Activated T-cell treated with anti-CD3 and anti-CD28 coated beads, Interleukin-2, amount 50 U/mL, for 1 hour (primary cell): ENCODE measurements at regions not wholly inside any gene's neighbourhood (a gene's known extent, or its start where the extent isn't known, plus 50 kb on each side); places are given as distances from the start of the nearest gene placed in this dataset.
A peak's percentile ranks its signal among the peaks of the same experiment; 100 is the strongest.

Source experiments
- DNase-seq: peaks from one replicate; pipeline ENCODE4 v3.0.0-alpha.2; 2020

DNA sequence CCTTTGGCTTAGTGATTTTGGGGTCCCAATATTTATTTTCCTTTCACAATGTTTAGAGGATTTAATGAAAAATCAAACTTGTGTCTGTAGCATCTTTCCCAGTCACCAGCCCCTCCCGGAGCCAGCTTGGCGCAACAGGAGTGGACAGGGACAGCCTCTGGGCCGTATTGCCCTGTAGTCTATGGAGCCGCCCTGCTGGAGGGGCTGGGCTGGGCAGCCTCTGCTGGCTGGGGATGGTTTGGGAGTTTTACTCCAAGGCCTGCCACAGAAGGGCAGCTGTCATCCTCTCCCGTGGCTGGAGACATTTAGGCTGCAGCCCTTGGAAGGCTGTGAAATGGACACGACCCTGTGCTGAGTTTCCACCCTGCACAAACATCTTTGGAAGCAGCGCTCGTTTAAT, 89.4 kb upstream of the RGMA start:
- DNase-seq: no peak

DNA sequence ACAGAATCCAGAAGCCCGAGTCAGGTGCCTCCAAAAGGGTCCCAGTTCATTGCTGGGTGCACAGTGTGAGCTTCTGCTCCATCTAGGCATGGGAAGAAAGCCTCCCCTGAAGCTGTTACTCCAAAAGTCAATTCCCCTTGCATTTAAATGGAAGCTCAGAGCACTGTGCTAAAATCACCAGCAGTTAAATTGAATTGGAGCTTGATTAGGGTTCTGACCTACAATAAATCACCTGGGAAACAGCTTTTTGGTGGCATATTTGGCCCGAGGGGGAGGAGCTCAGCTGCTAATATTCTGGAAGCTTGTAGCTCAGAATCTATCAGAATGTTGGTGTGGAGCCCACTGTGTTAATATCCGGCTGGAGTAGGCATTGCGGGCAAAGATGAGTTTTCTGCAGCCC, 87.1 kb upstream of the RGMA start:
- no peak for DNase-seq

DNA sequence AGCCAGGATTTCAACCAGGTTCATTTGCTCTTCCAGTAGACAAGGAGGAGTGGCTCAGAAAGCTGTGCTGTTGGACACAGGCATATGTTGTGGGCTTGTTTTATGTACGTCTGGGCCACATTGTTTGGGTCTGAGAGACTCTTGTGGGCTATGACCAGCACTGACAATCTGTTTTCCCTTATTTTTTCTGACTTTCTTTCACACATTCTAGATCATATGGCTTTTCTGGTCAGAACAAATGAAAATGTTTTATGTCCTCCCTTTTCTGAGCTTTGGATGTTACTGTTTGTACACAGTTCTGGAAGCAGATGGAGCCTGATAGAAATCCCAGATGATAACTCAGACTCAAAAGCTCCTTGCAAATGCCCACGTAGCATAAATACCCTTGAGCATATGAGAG, 85.8 kb upstream of the RGMA start:
- no peak for DNase-seq

DNA sequence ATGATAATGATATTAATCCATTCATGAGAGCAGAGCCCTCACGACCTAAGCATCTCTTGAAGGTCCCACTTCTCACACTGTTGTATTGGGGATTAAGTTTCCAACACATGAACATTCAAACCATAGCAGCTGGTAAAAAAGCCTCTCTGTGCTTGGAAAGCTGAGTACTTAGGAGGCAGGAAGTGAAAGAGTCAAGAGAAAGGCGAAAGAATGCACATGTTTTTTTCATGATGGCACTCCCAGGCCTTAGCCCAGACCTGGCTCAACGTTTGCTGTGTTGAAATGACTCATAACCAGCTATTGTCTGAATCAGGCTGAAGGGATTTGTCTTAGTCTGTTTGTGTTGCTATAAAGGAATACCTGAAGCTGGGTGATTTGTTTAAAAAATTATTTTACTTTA, 84.4 kb upstream of the RGMA start:
- no peak for DNase-seq

DNA sequence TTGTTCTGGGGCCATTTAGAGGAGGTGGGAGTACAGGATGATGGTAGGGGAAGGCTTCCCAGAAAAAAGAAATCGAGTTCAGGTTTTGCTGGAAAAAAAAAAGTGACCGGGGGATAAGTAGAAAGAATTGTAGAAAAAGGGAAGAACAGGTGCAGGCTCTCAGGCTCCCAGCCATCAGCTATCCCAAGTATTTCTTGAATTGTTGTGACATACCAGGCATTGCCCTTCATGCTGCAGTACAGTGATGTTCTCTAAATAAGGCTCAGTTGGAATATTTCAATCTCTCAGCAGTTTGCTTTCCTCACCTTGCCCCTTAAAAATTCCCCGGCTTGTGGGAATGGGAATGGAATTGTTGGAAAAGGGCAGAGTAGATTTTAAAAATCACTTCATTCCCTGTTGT, 82.5 kb upstream of the RGMA start:
- no peak for DNase-seq

DNA sequence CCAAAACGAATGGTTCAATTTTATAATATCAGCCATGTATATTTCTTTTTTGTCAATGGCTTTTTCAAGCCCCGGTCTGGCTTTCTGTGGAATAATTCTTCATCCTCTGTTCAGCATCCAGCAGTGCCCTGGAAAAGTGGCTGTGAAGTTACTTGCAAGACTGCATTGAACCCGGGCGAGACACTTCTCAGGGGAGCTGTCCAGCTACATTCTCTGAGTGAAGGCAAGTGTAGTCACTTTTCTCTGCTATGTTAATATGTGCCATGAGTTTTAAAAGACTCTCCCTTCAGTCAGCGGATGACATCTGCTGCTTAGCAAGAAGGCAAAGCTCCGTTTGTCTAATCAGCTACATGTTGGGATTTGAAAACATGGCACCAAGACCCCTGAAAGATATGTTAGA, 81.3 kb upstream of the RGMA start:
- DNase-seq: no peak

DNA sequence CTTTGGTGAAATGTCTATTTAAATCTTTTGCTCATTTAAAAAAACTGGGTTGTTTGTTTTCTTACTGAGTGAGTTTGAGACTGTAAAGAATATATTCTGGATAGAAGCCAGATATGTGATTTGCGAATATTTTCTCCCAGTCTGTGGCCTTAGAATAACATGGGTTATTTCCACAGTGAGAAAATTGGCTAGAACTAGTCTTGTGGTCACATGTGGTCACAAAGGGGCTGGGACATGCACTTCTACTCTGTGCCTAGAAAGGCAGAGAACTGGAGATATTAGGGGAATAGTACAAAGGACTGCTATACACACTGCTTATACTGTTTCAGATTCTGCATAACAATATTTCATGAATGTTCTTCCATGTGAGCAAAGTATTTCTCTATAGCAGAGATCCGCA, 79.9 kb upstream of the RGMA start:
- DNase-seq: no peak

DNA sequence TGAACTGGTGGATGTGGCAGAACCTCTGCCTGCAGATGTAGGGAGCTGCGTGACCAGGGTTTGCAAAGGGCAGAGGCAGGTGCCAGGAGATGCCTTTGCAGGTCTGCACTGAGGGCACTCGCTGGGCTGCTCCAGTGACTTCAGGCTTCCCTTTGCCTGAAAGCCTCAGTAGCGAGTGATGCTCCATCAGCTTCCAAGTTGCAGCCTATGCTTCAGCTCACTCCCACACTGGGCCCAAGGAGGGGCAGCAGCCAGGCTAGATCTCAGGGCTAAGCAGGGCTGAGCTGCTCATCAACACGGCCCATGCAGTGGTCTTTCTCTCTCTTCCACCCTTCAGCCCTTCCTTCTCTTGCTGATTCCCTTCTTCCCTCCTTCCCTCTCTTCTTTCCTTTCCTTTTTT, 78.3 kb upstream of the RGMA start:
- no peak for DNase-seq

DNA sequence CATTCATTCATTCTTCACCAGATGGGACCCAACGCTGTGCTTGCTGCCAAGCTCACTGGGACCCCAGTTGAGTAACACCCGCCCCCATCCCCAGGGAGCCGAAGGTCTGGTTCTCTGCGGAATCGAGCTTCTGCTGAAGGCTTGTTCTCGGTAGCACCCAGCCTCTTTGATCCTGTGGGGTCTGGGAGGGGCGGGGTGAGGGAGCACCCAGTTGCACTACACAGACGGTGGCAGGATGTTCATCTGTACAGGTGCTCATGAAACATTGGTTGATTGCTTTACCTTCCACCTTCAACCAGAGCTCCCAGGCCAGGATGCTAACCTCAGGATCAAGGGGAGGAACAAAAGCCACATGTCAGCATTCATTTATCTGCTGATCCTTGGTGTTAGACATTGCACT, 77.7 kb upstream of the RGMA start:
- no peak for DNase-seq

DNA sequence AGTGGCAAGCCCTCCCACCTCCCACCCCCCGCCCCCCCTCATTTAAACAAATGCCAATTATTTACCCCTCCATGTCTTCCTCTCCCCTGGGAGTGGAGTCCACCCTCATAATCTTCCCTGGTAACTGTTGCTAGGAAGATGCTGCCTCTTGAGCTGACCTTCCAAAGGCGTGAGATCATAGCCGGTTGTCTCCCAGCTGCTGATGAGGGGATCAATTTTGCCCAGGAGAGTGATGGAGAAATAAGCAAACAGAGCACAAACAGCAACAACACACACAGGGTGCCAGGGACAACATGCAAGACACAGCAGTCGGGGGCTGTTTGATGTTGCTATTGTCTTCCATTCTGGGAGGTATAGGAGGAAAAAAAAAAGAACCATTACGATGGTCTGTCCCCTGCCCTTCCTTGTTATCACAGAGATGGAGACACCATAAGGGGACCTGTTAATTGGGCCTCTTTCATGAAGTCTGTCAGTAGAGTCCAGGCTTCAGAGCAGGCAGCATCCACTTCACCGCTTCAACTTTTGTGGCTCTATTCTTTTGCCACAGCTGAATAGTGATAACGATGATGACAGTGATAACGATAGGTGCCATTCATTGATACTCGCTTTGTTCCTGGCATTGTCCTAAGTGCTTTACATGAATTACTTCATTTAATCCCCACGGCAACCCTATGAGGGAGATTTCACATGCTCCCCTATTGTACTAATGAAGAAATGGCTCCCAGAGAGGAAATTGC, 76.9 kb upstream of the RGMA start:
- no peak for DNase-seq

DNA sequence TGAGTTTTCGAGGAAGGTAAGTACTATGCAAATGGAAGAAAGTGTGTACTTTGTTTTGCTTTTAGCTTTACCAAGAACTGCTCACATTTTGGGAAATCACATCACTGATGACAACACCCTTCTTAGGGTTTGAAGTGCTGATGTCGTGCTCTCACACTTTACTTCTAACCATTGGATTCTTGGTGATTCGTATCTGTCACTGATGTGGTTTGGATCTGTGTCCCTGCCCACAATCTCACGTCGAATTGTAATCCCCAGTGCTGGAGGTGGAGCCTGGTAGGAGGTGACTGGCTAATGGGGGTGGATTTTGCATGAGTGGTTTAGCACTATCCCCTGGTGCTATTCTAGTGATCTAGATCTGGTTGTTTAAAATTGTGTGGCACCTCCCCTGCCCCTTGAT, 75.4 kb upstream of the RGMA start:
- no peak for DNase-seq

DNA sequence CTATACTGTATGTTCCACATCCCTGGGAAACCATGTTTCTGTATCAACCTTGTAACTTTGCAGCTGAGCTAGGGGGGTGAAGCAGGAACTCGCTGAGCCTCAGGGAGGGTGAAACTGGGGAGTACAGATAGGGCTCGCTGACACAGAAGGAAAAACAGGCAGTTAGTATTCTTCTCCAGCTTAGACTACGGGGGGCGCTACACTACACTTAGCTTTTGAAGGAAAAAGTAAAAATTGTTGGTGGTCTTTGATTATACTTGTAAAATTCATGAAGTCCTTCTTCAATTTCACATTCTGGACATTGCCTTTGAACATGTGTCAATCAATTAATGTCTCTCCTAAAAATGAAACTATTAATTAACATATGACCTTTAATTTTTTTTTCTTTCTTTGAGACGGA, 73.5 kb upstream of the RGMA start:
- no peak for DNase-seq

DNA sequence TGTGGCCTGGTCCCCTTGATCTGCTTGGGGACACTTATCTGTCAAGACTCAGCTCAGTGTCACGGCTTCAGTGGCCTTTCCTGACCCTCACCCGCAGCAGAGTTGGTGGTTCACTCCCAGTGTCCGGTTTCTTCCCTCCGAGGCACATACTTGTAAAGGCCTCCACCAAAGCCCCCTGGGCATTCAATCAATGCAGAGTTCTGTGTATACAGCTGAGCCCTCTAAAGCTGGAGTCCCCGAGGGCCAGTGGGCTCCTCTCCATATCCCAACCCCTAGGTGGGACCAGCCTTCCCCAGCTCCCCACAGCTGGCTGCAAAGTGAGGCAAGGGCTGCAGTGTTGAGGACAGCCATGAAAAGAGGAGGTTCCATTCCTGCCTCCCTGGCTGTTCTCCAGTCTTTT, 70.9 kb upstream of the RGMA start:
- no peak for DNase-seq

DNA sequence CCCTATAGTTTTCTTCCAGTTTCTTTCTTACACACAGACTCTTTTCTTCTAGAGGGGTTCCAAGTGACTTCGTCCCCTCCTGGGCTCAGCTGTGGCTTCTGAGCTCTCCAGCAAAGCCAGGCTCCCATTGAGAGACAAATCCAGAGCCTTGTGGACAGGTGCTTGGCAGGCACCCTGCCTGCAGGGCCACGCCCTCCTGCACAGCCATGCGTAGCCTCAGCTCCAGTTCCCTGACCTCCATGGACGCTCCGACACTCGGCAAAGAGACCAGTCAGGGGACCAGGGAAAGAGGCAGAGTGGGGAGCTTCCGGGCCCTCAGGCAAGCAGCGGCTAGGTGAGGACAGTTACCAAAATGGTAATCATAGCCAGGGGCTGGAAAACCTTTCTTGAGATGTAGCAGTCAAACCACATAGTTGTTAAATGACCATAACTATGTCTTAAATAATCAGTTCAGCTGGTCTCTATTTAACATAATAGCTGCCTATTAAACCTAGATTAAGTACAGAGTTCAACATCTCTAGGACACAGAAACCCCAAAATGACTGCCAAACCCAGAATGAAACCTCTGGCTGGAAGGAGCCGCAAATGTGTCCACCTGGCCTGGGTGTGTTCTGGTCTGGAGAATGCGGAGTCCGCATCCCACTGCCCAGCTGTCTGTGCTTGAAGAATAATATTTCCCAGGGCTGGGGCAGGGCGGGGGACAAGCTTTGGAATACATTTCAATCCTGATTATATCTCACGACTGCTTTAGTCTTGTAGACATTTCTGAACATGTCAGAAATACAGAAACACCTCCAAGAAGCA, 69.3 kb upstream of the RGMA start:
- no peak for DNase-seq

DNA sequence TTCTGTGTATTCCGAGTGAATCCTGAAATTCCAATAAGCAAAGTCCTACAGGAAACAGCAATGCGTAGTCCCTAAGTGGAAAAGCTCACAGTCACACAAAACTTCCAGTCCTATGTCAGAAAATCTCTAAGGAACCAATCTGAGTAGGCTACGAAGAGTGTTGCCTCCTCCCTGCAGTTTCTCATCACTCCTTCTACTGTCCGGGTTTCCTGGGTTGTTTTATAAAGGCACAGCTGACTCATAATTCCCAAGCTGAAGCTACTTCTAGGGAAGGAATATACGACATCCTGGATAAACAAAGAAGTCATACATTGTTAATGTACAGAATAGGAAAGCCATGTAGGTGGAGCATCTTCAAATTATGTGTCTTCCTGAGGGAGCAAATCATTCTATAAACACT, 65.7 kb upstream of the RGMA start:
- DNase-seq: no peak

DNA sequence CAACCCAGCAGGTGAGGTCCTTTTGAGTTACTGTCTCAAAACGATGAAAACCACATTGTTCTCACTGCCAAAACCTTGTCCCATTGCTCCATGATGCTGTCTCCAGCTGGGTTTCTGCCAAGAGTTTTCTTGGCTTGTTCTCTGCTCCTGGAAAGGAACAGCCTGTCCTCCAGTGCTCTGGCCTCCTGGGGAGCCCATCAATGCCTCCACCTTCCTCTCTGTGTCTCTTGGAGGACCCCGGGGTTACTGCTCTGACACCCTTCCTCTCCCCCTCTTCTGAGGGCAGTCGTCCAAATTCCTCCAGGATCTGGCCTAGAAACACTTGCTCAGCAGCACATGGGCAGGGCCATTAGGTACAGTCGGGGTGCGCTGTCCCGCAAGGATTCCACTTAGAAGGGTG, 63.9 kb upstream of the RGMA start:
- DNase-seq: no peak

DNA sequence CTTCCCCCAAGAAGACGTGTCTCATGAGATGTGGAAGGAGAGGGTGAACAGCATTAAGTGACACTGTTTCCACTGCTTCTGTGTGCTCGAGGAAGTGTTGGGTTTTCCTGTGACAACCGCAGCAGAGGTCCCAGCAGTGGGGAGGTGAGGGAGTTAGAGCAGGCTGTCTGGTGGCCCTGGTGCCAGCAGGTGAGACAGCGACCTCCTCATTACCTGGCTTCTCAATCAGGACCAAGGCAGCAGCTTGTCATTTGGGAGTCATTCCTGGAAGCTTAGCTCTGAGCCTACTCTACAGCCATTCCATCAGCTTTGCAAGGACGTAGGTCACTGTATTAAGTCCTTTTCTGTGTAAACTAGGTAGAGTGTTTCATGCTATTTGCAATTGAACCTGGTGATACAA, 63.3 kb upstream of the RGMA start:
- DNase-seq: peak; percentile 46

DNA sequence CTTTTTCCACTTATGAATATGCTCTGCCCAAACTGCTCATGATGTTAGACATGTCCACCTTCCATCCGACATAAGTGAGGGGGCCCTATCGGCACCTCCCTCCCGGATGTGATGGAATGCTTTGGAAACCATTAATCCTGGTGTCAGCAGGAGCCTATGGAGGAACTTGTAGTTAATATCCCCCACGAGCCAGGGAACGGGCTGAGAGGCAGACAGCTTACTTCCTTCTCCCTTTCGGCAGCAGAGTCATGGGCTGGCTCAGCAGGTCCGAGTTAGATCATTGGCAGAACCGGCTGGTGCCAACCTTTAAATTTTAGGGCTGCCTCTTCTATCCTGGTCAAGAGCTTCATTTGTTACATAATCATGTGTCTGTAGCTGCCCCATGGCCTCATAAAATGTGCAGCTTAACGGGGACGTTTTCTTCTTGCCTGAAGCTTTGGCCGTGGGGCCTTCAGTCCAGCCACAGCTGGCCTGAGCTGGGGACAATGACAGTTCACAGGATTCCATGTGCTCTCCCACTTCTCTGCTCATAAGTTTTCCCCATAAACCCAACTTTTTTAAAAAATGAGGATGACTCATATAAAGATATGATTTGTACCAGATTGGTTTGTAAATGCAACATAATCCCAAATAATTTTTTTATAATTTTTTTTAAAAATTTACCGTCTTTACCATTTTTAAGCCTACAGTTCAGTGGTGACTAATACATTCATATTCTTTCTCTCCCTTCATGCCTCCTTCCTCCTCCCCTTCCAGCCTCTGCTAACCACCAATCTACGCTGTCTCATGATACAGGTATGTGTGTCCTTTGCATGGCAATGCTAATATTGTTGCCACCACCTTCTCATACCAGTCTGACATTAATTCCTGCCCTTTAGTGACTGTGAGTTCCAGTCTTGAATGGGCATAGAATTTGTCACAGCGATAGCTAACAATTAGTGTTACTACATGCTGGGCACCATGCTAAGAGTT, 62.2 kb upstream of the RGMA start:
- no peak for DNase-seq

DNA sequence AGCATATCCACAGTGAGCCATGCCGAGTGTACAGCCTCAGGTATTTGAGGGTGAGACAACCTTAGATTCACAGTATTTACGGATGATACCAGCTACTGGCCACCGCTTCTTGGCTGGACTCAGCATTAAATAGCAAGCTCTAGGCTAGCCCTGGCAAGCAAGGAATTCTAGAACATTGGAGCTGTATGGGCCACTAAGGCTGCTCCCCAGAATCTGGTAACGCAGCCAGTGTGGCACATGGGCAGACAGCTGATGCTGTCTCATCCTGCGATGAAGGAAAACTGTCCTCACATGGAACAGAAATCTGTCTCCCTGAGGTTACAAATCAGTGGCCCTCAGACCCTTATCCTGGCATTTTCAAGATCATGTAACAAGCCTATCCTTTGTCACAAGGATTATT, 57.6 kb upstream of the RGMA start:
- no peak for DNase-seq

DNA sequence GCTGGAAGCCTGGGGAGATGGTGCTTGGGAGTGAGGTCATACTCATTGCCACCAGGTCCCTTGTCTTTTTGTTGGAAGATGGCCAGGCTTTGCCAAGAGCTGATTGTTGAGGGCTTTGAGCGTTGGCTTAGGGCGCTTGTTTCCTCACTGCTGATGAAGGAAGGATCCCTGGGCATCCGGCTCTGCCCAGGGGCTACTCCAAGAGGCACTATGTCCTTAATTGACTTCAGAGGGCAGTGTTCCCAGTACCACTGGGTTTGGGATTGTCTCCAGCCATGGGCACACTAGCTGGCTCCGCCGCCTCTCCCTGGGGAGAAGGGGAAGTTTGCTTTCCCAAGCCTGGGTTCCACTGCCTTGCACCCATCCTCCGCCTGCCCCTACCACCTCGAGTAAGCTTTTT, 57.2 kb upstream of the RGMA start:
- DNase-seq: no peak

DNA sequence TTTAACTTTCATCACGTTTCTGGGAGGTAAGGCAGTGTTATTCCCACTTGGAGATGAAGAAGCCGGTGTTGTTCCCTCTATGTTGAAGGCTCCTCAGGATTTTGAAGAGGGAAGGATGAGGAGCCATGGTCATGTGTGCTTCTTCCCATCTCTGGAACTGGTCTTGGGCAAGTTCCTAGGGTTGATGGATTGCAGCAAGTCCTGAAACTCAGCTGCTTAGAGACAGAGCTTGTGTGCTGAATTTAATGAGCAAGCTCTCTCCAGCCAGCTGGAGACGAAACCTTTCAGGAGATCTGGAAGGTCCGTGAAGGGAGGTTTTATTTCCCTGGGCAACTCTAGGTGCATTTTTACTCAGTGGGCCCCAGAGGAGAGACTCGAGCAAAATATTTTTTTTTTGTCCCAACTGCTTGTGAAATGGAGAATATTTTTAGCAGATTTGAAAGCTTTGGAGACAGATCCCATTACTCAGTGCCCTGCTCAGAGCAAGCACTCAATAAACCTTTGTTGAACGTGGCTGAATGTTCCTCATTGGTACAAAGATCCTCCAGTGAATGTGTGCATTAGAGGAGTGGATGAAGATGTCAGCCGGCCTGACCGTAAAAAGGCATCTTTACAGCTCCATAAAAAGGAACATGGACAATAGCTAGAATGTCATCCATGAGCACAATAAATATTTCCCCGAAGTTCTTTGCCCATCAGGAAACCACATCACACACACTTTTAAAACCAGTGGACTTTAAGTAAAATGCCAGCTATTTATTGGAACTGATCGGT, 55.6 kb upstream of the RGMA start:
- DNase-seq: no peak

DNA sequence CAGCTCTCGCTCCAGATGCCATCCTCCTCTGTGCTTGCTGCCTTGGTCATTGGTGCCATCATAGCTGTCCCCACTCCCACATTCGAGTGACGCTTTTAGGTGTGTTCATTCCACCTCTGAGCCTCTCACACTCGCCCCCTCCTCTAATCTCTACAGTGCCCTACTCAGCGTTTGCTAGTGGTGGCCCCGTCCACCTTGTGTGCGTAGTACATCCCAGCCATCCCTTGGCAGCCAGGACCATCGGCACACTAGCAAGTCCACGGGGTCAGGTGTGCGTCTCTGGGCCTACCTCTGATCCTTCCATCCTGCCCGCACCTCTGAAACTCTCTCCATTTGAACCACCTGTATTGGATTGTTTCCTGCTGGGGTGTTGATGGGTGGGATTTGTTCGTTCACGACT, 54.2 kb upstream of the RGMA start:
- no peak for DNase-seq

DNA sequence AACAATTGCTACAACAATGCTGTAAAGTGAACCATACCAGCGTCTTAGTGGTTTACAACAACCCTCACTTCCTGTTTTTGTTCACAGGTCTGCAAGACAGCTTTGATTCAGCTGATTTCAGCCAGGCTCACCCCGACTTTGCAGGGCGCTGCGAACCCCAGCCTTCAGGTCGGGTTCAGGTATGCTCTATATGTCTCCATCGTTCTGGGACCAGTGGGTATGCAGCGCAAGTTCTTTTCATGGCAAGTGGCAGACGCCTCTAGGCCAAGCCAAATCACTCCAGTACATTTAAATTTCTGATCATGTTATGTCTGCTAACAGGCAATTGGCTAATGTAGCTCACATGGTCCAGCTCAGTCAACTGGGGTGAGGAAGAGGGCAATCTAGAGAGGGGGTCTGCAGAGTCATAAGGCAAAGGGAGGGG, 52.4 kb upstream of the RGMA start:
- peak; percentile 50 for DNase-seq
